ENCODE measurements at regions not wholly inside any gene's neighbourhood (a gene's known extent, or its start where the extent isn't known, plus 50 kb on each side); places are given as distances from the start of the nearest gene placed in this dataset.

DNA sequence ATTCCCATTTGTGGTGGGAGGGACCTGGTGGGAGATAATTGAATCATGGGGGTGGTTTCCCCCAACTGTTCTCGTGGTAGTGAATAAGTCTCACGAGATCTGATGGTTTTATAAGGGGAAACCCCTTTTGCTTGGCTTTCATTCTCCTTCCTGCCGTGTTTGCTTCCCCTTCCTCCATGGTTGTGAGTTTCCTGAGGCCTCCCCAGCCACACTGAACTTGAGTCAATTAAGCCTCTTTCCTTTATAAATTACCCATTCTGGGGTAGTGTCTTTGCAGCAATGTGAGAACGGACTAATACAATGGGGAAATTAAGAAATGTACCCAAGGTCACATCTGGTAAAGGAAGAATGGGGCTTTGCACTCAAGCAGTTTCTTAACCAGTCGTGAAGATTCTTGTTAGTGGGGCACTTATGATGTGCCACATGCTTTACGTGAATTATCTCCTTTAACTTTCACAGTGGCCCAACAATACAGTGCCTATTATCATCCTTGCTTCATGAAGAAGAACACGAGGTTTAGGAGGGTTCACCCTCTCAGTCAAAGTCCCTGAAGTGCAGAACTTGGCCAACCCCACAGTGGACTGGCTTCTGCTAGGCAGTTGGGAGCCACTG, 234.3 kb downstream of the EFCAB11 start:
- Histone ChIP-seq H3K4me1 (peaks cover 0 to 16% (median 6%) of the 10 kb centered on the region in 4 donors), H3K27ac (no peak overlapping the region), H3K27me3 (no peaks in the 10 kb centered on the region), H3K36me3 (no peaks in the 10 kb centered on the region), H3K4me3 (no peak overlapping the region), H3K9me3 (no peaks in the 10 kb centered on the region)
- TF ChIP-seq, protein P1, sequence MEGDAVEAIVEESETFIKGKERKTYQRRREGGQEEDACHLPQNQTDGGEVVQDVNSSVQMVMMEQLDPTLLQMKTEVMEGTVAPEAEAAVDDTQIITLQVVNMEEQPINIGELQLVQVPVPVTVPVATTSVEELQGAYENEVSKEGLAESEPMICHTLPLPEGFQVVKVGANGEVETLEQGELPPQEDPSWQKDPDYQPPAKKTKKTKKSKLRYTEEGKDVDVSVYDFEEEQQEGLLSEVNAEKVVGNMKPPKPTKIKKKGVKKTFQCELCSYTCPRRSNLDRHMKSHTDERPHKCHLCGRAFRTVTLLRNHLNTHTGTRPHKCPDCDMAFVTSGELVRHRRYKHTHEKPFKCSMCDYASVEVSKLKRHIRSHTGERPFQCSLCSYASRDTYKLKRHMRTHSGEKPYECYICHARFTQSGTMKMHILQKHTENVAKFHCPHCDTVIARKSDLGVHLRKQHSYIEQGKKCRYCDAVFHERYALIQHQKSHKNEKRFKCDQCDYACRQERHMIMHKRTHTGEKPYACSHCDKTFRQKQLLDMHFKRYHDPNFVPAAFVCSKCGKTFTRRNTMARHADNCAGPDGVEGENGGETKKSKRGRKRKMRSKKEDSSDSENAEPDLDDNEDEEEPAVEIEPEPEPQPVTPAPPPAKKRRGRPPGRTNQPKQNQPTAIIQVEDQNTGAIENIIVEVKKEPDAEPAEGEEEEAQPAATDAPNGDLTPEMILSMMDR (IDR thresholded peaks at IDR 0.05), result no peak
- intact Hi-C loops (cut with DNase I; ENCODE audit: low total_unique reads), result no loop called here
- DNase-seq, result no peak

DNA sequence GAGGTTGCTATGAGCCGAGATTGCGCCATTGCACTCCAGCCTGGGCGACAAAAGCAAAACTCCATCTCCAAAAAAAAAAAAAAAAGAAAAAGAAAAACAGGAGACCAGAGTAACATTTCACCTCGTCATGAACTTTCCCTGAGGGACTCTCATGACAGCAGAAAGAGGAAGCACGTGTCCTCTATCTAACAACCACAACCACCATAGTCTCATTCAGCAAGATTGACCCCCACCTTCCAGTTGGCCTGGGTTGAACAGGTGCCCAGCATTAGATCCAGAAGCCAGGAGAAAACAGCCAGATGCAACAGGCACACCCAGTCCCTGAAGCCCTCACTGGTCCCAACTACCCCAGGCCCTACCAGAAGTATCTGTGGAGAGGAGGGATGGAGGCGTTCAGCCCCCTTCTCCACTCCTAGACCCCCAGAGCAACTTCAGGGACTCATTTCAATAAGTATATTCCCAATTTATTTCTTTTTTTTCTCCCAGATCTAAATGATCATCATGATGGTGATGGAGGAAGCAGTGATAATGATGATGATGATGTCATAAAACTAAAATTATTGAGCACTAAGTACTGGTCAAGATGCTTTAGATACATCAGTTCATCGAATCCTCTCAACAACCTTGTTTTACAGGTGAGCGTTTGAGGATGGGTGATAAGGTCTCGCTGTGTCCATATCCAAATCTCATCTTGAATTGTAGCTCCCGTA, 235.0 kb downstream of the EFCAB11 start:
- DNase-seq, result no peak
- TF ChIP-seq, protein P1 (IDR thresholded peaks at IDR 0.05), result no peak
- Histone ChIP-seq H3K27ac (no peak overlapping the region), H3K4me3 (no peak overlapping the region), H3K9me3 (no peaks in the 10 kb centered on the region), H3K4me1 (peaks cover 0 to 11% (median 6%) of the 10 kb centered on the region in 4 donors), H3K27me3 (no peaks in the 10 kb centered on the region), H3K36me3 (no peaks in the 10 kb centered on the region)
- intact Hi-C loops (cut with DNase I; ENCODE audit: low total_unique reads), result no loop called here

DNA sequence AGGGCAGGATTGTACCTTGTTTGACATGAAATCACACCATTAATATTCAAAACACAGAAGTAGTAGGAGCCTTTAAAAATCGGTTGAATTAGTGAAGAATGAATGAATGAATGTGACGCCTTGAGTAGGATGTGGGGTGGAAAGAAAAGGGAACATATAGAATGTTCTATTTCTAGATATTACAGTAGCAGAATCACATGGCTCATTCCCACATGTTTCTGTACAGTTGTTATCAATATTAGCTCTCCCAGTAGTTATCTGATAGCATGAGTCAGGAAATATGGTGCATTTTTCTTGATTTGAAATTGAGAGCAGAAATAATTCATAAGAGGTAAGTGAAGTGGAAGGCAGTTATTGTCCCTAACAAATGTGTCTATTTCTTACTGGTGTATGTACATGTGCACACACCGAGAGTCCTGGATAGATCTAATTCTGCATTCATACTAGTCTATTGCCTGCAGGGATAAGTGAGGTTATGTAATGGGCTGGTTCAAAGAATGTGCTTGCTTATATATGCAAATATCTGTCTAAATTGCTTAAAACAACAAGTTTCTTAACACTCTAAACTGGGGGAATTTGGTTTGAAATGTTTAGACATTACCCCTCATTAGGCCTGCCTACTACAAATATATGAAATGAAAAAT, 245.4 kb downstream of the EFCAB11 start:
- Histone ChIP-seq H3K27ac (no peak overlapping the region), H3K27me3 (no peaks in the 10 kb centered on the region), H3K4me3 (no peak overlapping the region), H3K9me3 (no peaks in the 10 kb centered on the region), H3K36me3 (no peaks in the 10 kb centered on the region), H3K4me1 (peaks cover 0 to 16% (median 9%) of the 10 kb centered on the region in 4 donors)
- intact Hi-C loops (cut with DNase I; ENCODE audit: low total_unique reads), result no loop called here
- DNase-seq, result no peak
- TF ChIP-seq, protein P1 (IDR thresholded peaks at IDR 0.05), result no peak

DNA sequence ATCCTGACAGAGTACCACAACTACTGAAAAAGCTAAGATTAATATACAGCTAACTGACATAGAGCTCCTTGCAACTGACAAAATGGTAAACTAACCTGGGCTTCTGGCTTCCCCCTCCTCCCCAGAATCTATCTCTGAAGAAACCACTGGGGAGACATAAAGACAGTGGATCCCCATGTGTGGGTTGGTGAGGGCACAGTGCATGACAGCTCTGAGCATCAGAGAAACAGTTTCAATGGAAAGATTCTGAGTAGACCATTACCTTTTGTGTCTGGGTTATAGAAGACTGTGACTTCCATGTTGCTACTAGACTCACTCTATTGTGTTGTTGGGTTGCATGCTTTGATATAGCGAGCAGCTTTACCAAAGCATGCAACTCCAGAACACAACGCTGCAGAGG, 247.4 kb downstream of the EFCAB11 start:
- H3K9me3 ChIP-seq, result no peaks in the 10 kb centered on the region
- no peak for DNase-seq
- H3K4me1 ChIP-seq, result peaks cover 0 to 17% (median 10%) of the 10 kb centered on the region in 4 donors
- intact Hi-C loops (cut with DNase I; ENCODE audit: low total_unique reads), result no loop called here
- H3K27ac ChIP-seq, result no peak overlapping the region
- no peak overlapping the region for H3K4me3 ChIP-seq
- H3K36me3 ChIP-seq, result no peaks in the 10 kb centered on the region
- no peaks in the 10 kb centered on the region for H3K27me3 ChIP-seq
- TF ChIP-seq, protein P1 (IDR thresholded peaks at IDR 0.05), result no peak

DNA sequence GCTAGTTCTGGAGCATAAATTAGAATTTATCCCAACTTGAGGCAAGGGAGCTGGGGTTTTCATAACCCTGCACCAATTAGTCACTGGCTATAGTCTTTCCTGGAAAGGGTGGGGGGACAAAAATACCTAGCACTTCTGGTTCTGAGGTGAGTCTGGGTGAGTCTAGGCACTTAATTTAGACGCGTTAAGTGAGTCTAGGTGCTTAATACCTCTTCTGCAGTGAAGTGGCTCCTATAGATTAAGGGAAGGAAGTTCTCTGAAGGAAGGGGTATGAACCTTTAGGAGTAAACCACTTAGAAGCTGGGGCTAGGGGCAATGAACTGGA, 251.7 kb downstream of the EFCAB11 start:
- intact Hi-C loops (cut with DNase I; ENCODE audit: low total_unique reads), result no loop called here
- no peak for DNase-seq
- TF ChIP-seq, protein P1 (IDR thresholded peaks at IDR 0.05), result no peak
- Histone ChIP-seq H3K36me3 (no peaks in the 10 kb centered on the region), H3K9me3 (no peaks in the 10 kb centered on the region), H3K27me3 (no peaks in the 10 kb centered on the region), H3K27ac (no peak overlapping the region), H3K4me3 (no peak overlapping the region), H3K4me1 (peaks cover 0 to 13% (median 9%) of the 10 kb centered on the region in 4 donors)

Data from tibial artery (tissue), 4 donors.